ENCODE measurements at regions not wholly inside any gene's neighbourhood (a gene's known extent, or its start where the extent isn't known, plus 50 kb on each side); places are given as distances from the start of the nearest gene placed in this dataset.

DNA sequence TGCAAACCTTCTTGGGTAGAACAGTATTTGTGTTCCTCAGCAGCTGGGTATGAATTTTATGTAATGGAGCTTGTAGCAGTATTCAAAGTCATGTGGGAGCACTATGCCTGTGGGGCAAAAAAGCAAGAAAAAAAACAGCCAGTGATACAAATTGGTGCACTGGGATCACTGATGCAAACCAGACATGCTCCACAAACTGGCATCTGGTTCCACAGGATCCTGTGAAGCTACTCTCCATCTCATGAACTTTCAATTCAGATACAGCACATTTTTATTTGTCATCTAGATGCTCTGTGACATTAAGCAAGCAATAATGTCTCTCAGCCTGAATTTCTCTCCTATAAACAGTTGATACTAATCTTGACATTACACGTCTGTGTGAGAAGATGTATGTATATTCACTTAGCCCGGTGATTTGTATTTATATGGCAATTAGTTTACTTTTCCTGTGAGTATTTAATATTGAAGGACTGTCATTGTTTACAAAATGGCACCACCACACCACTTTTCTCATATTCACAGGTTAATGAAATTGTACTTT, 208.5 kb upstream of the GRIA4 start:
- TF ChIP-seq, protein P1, sequence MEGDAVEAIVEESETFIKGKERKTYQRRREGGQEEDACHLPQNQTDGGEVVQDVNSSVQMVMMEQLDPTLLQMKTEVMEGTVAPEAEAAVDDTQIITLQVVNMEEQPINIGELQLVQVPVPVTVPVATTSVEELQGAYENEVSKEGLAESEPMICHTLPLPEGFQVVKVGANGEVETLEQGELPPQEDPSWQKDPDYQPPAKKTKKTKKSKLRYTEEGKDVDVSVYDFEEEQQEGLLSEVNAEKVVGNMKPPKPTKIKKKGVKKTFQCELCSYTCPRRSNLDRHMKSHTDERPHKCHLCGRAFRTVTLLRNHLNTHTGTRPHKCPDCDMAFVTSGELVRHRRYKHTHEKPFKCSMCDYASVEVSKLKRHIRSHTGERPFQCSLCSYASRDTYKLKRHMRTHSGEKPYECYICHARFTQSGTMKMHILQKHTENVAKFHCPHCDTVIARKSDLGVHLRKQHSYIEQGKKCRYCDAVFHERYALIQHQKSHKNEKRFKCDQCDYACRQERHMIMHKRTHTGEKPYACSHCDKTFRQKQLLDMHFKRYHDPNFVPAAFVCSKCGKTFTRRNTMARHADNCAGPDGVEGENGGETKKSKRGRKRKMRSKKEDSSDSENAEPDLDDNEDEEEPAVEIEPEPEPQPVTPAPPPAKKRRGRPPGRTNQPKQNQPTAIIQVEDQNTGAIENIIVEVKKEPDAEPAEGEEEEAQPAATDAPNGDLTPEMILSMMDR (IDR thresholded peaks at IDR 0.05; ENCODE audit: insufficient read depth, low read depth, low read length) = no peak
- TF ChIP-seq EZH2 (IDR thresholded peaks at IDR 0.05; ENCODE audit: insufficient read depth, low read length) = no peak
